PC-3 (cell line): ENCODE measurements at regions not wholly inside any gene's neighbourhood (a gene's known extent, or its start where the extent isn't known, plus 50 kb on each side); places are given as distances from the start of the nearest gene placed in this dataset.

ENCODE experiments used
- CTCF ChIP-seq: fragments of 300-600 bp; sonication (generic); conservative IDR thresholded peaks from 2 replicates; pipeline ENCODE4 v1.5.1; 2017; ENCODE audit warnings: antibody characterized with exemption, low read depth, mild to moderate bottlenecking, low read length
- EZH2 ChIP-seq: fragments of 300-600 bp; sonication (generic); IDR thresholded peaks from one replicate; pipeline ENCODE4 v1.6.1; 2017; ENCODE audit warnings: antibody characterized with exemption, mild to moderate bottlenecking, low read length; ENCODE audit not compliant: unreplicated experiment

GRCh38 chr14:97848317-97848980, 1051.3 kb downstream of the VRK1 start:
- TF ChIP-seq CTCF (no peak), EZH2 (no peak)
